WTC11 (cell line): ENCODE measurements at regions not wholly inside any gene's neighbourhood (a gene's known extent, or its start where the extent isn't known, plus 50 kb on each side); places are given as distances from the start of the nearest gene placed in this dataset.

Source experiments
- ATAC-seq: fragments of 200-7000 bp; cut with Tn5 transposase; 2 replicates; pipeline ENCODE4 v1.10.0; 2021; ENCODE audit warnings: mild to moderate bottlenecking, moderate library complexity
- CTCF ChIA-PET: fragments of 300-600 bp; sonication (Branson Sonifier 250); formaldehyde crosslinking; loops from one replicate; lab custom pipeline; 2021; ENCODE audit warnings: antibody characterized with exemption; lab: Charles Lee
- POLR2A ChIA-PET: fragments of 350-600 bp; sonication (Branson Sonifier 250); formaldehyde crosslinking; loops from one replicate; lab custom pipeline; 2021; ENCODE audit warnings: antibody characterized with exemption; lab: Charles Lee
- DNase-seq: peaks from one replicate; pipeline ENCODE4 v3.0.0; 2021; ENCODE audit warnings: low spot score
- H3K27ac Mint-ChIP-seq: 2 replicates; pipeline ENCODE4 v1.8.0; 2021; ENCODE audit warnings: mixed read lengths
- H3K27me3 Mint-ChIP-seq: 2 replicates; pipeline ENCODE4 v1.8.0; 2021; ENCODE audit warnings: low read depth, mild to moderate bottlenecking, moderate library complexity, mixed read lengths
- H3K36me3 Mint-ChIP-seq: 2 replicates; pipeline ENCODE4 v1.8.0; 2021; ENCODE audit warnings: mixed read lengths
- H3K4me1 Mint-ChIP-seq: 2 replicates; pipeline ENCODE4 v1.8.0; 2022; ENCODE audit warnings: mixed read lengths
- H3K4me3 Mint-ChIP-seq: 2 replicates; pipeline ENCODE4 v1.8.0; 2021; ENCODE audit warnings: mild to moderate bottlenecking, moderate library complexity, mixed read lengths
- H3K9me3 Mint-ChIP-seq: 2 replicates; pipeline ENCODE4 v1.8.0; 2021; ENCODE audit warnings: mixed read lengths
- CDX4 ChIP-seq: fragments of 250-450 bp; sonication (Bioruptor Pico); IDR thresholded peaks from 2 replicates; pipeline ENCODE4 v1.9.0; 2021; ENCODE audit warnings: moderate library complexity, mild to moderate bottlenecking, inconsistent platforms, borderline replicate concordance
- CREB1 ChIP-seq: sonication (generic); formaldehyde crosslinking; IDR thresholded peaks from 2 replicates; pipeline ENCODE4 v1.8.0; 2023; ENCODE audit warnings: mild to moderate bottlenecking, missing genetic modification reagents
- MYBL2 ChIP-seq: sonication (generic); formaldehyde crosslinking; IDR thresholded peaks from 2 replicates; pipeline ENCODE4 v1.8.1; 2023; ENCODE audit warnings: mild to moderate bottlenecking, moderate library complexity, missing genetic modification reagents
- NR1H2 ChIP-seq: sonication (generic); formaldehyde crosslinking; IDR thresholded peaks from 2 replicates; pipeline ENCODE4 v1.9.0; 2021; ENCODE audit warnings: mild to moderate bottlenecking, moderate library complexity, missing genetic modification reagents
- NR3C1 ChIP-seq: sonication (generic); formaldehyde crosslinking; conservative IDR thresholded peaks from 2 replicates; pipeline ENCODE4 v1.8.1; 2023; ENCODE audit warnings: low read depth, mild to moderate bottlenecking, missing genetic modification reagents
- SMAD4 ChIP-seq: sonication (generic); formaldehyde crosslinking; IDR thresholded peaks from 2 replicates; pipeline ENCODE4 v1.8.0; 2022; ENCODE audit warnings: mild to moderate bottlenecking, missing genetic modification reagents
- TP53 ChIP-seq: sonication (generic); formaldehyde crosslinking; IDR thresholded peaks from 2 replicates; pipeline ENCODE4 v1.8.1; 2023; ENCODE audit warnings: mild to moderate bottlenecking, missing genetic modification reagents
- ZNF121 ChIP-seq: sonication (generic); formaldehyde crosslinking; IDR thresholded peaks from 2 replicates; pipeline ENCODE4 v1.8.0; 2023; ENCODE audit warnings: missing genetic modification reagents
- ZNF317 ChIP-seq: sonication (generic); formaldehyde crosslinking; IDR thresholded peaks from 2 replicates; pipeline ENCODE4 v1.8.1; 2023; ENCODE audit warnings: low read depth, mild to moderate bottlenecking, moderate library complexity, missing genetic modification reagents, borderline replicate concordance
- TF ChIP-seq, protein P1 (sequence below): fragments of 250-450 bp; sonication (Bioruptor Pico); IDR thresholded peaks from 2 replicates; pipeline ENCODE4 v1.9.0; 2021; ENCODE audit warnings: mild to moderate bottlenecking
- TF ChIP-seq, protein P2 (sequence below): sonication (generic); formaldehyde crosslinking; IDR thresholded peaks from 2 replicates; pipeline ENCODE4 v1.8.1; 2023; ENCODE audit warnings: mild to moderate bottlenecking, missing genetic modification reagents, moderate library complexity
- TF ChIP-seq, protein P3 (sequence below): fragments of 250-450 bp; sonication (Bioruptor Pico); IDR thresholded peaks from 2 replicates; pipeline ENCODE4 v1.9.0; 2021; ENCODE audit warnings: mild to moderate bottlenecking, borderline replicate concordance
- TF ChIP-seq, protein P4 (sequence below): sonication (generic); formaldehyde crosslinking; IDR thresholded peaks from 2 replicates; pipeline ENCODE4 v1.8.0; 2022; ENCODE audit warnings: missing genetic modification reagents
- TF ChIP-seq, protein P5 (sequence below): sonication (generic); formaldehyde crosslinking; IDR thresholded peaks from 2 replicates; pipeline ENCODE4 v1.8.1; 2023; ENCODE audit warnings: mild to moderate bottlenecking, missing genetic modification reagents, borderline replicate concordance
- TF ChIP-seq, protein P6 (sequence below): sonication (generic); formaldehyde crosslinking; IDR thresholded peaks from 2 replicates; pipeline ENCODE4 v1.8.1; 2022; ENCODE audit warnings: mild to moderate bottlenecking, missing genetic modification reagents, moderate library complexity, borderline replicate concordance

DNA sequence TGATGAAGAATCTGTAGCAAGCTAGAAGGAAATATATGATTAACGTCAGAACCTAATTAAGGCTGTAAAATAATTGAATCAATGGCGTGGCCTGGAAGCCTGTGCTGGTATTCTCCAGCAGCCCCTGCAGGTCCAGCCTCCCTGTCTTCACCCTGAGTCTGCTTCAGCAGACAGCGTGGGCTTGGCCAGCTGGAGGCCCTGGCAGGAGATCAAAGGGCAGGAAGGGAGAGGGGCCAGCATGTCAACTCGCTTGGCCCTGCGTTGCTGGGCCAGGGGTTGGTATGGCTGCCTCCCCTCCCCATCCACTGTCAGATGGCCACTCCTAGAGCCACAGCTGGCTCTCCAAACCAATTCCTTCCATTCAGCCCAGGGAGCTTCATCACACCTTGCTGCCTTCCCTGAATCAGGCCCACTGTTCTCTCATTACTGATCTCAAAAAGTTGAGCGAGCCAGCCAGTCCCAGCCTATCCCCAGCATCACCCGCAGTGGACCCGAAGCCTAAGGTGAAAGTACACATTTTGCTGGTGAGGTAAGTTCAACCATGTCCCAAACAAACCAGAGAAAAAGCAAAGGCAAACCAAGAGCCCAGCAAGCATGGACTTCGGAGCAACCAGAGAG is 228.4 kb upstream of the AGAP1 start (continued):
- TF ChIP-seq, protein P1, sequence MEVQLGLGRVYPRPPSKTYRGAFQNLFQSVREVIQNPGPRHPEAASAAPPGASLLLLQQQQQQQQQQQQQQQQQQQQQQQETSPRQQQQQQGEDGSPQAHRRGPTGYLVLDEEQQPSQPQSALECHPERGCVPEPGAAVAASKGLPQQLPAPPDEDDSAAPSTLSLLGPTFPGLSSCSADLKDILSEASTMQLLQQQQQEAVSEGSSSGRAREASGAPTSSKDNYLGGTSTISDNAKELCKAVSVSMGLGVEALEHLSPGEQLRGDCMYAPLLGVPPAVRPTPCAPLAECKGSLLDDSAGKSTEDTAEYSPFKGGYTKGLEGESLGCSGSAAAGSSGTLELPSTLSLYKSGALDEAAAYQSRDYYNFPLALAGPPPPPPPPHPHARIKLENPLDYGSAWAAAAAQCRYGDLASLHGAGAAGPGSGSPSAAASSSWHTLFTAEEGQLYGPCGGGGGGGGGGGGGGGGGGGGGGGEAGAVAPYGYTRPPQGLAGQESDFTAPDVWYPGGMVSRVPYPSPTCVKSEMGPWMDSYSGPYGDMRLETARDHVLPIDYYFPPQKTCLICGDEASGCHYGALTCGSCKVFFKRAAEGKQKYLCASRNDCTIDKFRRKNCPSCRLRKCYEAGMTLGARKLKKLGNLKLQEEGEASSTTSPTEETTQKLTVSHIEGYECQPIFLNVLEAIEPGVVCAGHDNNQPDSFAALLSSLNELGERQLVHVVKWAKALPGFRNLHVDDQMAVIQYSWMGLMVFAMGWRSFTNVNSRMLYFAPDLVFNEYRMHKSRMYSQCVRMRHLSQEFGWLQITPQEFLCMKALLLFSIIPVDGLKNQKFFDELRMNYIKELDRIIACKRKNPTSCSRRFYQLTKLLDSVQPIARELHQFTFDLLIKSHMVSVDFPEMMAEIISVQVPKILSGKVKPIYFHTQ (CRISPR knock-in tag), result no peak
- TF ChIP-seq NR1H2 (CRISPR knock-in tag), result no peak
- TF ChIP-seq, protein P2, sequence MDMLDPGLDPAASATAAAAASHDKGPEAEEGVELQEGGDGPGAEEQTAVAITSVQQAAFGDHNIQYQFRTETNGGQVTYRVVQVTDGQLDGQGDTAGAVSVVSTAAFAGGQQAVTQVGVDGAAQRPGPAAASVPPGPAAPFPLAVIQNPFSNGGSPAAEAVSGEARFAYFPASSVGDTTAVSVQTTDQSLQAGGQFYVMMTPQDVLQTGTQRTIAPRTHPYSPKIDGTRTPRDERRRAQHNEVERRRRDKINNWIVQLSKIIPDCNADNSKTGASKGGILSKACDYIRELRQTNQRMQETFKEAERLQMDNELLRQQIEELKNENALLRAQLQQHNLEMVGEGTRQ, result no peak
- TF ChIP-seq, protein P3, sequence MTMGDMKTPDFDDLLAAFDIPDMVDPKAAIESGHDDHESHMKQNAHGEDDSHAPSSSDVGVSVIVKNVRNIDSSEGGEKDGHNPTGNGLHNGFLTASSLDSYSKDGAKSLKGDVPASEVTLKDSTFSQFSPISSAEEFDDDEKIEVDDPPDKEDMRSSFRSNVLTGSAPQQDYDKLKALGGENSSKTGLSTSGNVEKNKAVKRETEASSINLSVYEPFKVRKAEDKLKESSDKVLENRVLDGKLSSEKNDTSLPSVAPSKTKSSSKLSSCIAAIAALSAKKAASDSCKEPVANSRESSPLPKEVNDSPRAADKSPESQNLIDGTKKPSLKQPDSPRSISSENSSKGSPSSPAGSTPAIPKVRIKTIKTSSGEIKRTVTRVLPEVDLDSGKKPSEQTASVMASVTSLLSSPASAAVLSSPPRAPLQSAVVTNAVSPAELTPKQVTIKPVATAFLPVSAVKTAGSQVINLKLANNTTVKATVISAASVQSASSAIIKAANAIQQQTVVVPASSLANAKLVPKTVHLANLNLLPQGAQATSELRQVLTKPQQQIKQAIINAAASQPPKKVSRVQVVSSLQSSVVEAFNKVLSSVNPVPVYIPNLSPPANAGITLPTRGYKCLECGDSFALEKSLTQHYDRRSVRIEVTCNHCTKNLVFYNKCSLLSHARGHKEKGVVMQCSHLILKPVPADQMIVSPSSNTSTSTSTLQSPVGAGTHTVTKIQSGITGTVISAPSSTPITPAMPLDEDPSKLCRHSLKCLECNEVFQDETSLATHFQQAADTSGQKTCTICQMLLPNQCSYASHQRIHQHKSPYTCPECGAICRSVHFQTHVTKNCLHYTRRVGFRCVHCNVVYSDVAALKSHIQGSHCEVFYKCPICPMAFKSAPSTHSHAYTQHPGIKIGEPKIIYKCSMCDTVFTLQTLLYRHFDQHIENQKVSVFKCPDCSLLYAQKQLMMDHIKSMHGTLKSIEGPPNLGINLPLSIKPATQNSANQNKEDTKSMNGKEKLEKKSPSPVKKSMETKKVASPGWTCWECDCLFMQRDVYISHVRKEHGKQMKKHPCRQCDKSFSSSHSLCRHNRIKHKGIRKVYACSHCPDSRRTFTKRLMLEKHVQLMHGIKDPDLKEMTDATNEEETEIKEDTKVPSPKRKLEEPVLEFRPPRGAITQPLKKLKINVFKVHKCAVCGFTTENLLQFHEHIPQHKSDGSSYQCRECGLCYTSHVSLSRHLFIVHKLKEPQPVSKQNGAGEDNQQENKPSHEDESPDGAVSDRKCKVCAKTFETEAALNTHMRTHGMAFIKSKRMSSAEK (CRISPR knock-in tag), result no peak
- TF ChIP-seq NR3C1 (CRISPR knock-in tag), result no peak
- no peak for TF ChIP-seq MYBL2 (CRISPR knock-in tag)
- TF ChIP-seq CDX4 (CRISPR knock-in tag), result no peak
- TF ChIP-seq, protein P4, sequence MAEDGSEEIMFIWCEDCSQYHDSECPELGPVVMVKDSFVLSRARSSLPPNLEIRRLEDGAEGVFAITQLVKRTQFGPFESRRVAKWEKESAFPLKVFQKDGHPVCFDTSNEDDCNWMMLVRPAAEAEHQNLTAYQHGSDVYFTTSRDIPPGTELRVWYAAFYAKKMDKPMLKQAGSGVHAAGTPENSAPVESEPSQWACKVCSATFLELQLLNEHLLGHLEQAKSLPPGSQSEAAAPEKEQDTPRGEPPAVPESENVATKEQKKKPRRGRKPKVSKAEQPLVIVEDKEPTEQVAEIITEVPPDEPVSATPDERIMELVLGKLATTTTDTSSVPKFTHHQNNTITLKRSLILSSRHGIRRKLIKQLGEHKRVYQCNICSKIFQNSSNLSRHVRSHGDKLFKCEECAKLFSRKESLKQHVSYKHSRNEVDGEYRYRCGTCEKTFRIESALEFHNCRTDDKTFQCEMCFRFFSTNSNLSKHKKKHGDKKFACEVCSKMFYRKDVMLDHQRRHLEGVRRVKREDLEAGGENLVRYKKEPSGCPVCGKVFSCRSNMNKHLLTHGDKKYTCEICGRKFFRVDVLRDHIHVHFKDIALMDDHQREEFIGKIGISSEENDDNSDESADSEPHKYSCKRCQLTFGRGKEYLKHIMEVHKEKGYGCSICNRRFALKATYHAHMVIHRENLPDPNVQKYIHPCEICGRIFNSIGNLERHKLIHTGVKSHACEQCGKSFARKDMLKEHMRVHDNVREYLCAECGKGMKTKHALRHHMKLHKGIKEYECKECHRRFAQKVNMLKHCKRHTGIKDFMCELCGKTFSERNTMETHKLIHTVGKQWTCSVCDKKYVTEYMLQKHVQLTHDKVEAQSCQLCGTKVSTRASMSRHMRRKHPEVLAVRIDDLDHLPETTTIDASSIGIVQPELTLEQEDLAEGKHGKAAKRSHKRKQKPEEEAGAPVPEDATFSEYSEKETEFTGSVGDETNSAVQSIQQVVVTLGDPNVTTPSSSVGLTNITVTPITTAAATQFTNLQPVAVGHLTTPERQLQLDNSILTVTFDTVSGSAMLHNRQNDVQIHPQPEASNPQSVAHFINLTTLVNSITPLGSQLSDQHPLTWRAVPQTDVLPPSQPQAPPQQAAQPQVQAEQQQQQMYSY (CRISPR knock-in tag), result no peak

DNA sequence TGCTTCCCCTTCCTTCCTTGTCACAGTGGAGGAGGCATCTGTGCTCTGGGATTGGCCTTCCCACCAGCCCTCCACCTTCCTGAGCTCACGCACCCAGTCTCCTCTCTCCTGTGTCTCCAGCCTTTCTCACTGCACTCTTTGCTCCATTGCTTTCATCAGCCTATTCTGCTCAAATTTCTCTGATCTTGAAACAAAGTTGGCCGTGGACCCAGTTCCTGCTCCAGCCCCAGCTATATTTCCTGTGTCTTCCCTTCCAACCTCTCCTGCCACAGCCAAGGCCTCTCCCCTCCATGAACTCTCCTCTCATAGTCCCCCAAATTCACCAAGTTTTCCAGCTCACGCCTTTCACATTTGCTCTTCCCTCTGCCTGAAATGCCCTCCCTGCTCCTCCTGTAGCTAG is 226.6 kb upstream of the AGAP1 start:
- Mint-ChIP-seq H3K27ac (no peak overlapping the region), H3K27me3 (peaks cover 5% of the 10 kb centered on the region; the same call in 1 of the 2 replicates), H3K4me3 (no peak overlapping the region), H3K4me1 (peaks cover 21% of the 10 kb centered on the region), H3K9me3 (no peaks in the 10 kb centered on the region), H3K36me3 (no peaks in the 10 kb centered on the region)
- ChIA-PET CTCF (no interaction called here), POLR2A (no interaction called here)
- DNase-seq (no peak), ATAC-seq (no peak)
- no peak for TF ChIP-seq TP53 (CRISPR knock-in tag)
- TF ChIP-seq, protein P5, sequence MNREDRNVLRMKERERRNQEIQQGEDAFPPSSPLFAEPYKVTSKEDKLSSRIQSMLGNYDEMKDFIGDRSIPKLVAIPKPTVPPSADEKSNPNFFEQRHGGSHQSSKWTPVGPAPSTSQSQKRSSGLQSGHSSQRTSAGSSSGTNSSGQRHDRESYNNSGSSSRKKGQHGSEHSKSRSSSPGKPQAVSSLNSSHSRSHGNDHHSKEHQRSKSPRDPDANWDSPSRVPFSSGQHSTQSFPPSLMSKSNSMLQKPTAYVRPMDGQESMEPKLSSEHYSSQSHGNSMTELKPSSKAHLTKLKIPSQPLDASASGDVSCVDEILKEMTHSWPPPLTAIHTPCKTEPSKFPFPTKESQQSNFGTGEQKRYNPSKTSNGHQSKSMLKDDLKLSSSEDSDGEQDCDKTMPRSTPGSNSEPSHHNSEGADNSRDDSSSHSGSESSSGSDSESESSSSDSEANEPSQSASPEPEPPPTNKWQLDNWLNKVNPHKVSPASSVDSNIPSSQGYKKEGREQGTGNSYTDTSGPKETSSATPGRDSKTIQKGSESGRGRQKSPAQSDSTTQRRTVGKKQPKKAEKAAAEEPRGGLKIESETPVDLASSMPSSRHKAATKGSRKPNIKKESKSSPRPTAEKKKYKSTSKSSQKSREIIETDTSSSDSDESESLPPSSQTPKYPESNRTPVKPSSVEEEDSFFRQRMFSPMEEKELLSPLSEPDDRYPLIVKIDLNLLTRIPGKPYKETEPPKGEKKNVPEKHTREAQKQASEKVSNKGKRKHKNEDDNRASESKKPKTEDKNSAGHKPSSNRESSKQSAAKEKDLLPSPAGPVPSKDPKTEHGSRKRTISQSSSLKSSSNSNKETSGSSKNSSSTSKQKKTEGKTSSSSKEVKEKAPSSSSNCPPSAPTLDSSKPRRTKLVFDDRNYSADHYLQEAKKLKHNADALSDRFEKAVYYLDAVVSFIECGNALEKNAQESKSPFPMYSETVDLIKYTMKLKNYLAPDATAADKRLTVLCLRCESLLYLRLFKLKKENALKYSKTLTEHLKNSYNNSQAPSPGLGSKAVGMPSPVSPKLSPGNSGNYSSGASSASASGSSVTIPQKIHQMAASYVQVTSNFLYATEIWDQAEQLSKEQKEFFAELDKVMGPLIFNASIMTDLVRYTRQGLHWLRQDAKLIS (CRISPR knock-in tag), result no peak
- TF ChIP-seq SMAD4 (CRISPR knock-in tag), result no peak
- TF ChIP-seq, protein P6, sequence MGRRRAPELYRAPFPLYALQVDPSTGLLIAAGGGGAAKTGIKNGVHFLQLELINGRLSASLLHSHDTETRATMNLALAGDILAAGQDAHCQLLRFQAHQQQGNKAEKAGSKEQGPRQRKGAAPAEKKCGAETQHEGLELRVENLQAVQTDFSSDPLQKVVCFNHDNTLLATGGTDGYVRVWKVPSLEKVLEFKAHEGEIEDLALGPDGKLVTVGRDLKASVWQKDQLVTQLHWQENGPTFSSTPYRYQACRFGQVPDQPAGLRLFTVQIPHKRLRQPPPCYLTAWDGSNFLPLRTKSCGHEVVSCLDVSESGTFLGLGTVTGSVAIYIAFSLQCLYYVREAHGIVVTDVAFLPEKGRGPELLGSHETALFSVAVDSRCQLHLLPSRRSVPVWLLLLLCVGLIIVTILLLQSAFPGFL (CRISPR knock-in tag), result no peak
- no peak for TF ChIP-seq CREB1
- no peak for TF ChIP-seq ZNF121 (CRISPR knock-in tag)
- TF ChIP-seq ZNF317 (CRISPR knock-in tag), result no peak
